NCI-H748 (cell line): ENCODE measurements at regions not wholly inside any gene's neighbourhood (a gene's known extent, or its start where the extent isn't known, plus 50 kb on each side); places are given as distances from the start of the nearest gene placed in this dataset.

ENCODE experiments used
- DNase-seq: peaks from one replicate; lab custom pipeline; 2025; ENCODE audit not compliant: unreplicated experiment; lab: John Stamatoyannopoulos, UW

GRCh38 chr3:30542897-30543296, 63.5 kb upstream of the TGFBR2 start:
- no peak for DNase-seq

- DNase-seq, result no peak
Observed at GRCh38 chr3:30544812-30545211, 61.6 kb upstream of the TGFBR2 start.

GRCh38 chr3:30546934-30547333, 59.5 kb upstream of the TGFBR2 start:
- no peak for DNase-seq

GRCh38 chr3:30547716-30548115, 58.7 kb upstream of the TGFBR2 start:
- DNase-seq, result no peak

GRCh38 chr3:30548600-30548999, 57.8 kb upstream of the TGFBR2 start:
- no peak for DNase-seq

GRCh38 chr3:30549600-30549999, 56.8 kb upstream of the TGFBR2 start:
- peak; percentile 51 for DNase-seq

- no peak for DNase-seq
Observed at GRCh38 chr3:30550246-30550645, 56.2 kb upstream of the TGFBR2 start.

- DNase-seq, result peak; percentile 12
Observed at GRCh38 chr3:30551266-30551665, 55.1 kb upstream of the TGFBR2 start.

- DNase-seq, result no peak
Observed at GRCh38 chr3:30551927-30552326, 54.5 kb upstream of the TGFBR2 start.

- no peak for DNase-seq
Observed at GRCh38 chr3:30553641-30554316, 52.6 kb upstream of the TGFBR2 start.

GRCh38 chr3:30554317-30554690, 52.1 kb upstream of the TGFBR2 start:
- DNase-seq, result no peak

GRCh38 chr3:30555968-30556367, 50.4 kb upstream of the TGFBR2 start:
- DNase-seq, result no peak
